ENCODE measurements at regions not wholly inside any gene's neighbourhood (a gene's known extent, or its start where the extent isn't known, plus 50 kb on each side); places are given as distances from the start of the nearest gene placed in this dataset.

DNA sequence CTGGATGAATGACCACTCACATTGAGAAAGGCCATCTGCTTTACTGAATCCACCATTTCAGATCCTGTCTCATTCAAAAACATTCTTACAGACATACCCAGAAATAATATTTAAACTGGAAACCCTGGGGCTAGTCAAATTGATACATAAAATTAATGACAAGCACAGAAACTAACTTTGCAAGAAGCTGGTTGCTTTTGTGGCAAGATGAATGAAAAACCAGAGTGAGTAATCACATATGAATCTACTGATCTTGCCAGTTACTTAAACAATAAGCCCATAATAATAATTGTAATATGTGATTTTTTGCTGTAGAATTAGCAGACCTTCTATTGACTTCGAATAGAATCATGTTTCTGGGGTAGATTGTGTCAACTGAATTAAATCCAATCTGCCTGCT, 235.1 kb downstream of the PPARGC1A start:
- no peak for TF ChIP-seq POLR2A (IDR thresholded peaks at IDR 0.05)
- TF ChIP-seq, protein P1, sequence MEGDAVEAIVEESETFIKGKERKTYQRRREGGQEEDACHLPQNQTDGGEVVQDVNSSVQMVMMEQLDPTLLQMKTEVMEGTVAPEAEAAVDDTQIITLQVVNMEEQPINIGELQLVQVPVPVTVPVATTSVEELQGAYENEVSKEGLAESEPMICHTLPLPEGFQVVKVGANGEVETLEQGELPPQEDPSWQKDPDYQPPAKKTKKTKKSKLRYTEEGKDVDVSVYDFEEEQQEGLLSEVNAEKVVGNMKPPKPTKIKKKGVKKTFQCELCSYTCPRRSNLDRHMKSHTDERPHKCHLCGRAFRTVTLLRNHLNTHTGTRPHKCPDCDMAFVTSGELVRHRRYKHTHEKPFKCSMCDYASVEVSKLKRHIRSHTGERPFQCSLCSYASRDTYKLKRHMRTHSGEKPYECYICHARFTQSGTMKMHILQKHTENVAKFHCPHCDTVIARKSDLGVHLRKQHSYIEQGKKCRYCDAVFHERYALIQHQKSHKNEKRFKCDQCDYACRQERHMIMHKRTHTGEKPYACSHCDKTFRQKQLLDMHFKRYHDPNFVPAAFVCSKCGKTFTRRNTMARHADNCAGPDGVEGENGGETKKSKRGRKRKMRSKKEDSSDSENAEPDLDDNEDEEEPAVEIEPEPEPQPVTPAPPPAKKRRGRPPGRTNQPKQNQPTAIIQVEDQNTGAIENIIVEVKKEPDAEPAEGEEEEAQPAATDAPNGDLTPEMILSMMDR (IDR thresholded peaks at IDR 0.05) = no peak
- no peak for TF ChIP-seq POLR2AphosphoS5 (IDR thresholded peaks at IDR 0.05)

Data from prostate gland (tissue), 2 donors.